ENCODE measurements at regions not wholly inside any gene's neighbourhood (a gene's known extent, or its start where the extent isn't known, plus 50 kb on each side); places are given as distances from the start of the nearest gene placed in this dataset.
"Not testable (repeated sequence)": the region's sequence is repeated elsewhere in the genome, so short reads cannot be mapped to it uniquely, and the experiment has no call there.

GRCh38 chr13:44680746-44681355 is 104.7 kb upstream of the TSC22D1 start:
- H3K9me3 ChIP-seq (ENCODE audit: control insufficient read depth, insufficient read depth, low read length): no peaks in the 10 kb centered on the region
- no peak overlapping the region for H3K4me3 ChIP-seq (ENCODE audit: low read depth, low read length)
- H3K9ac ChIP-seq (ENCODE audit: low read depth, low read length): no peak overlapping the region
- no peak overlapping the region for H3K27ac ChIP-seq (ENCODE audit: low read depth, low read length)
- no peaks in the 10 kb centered on the region for H3K4me1 ChIP-seq (ENCODE audit: control insufficient read depth, insufficient read depth, low read length)
- H3K27me3 ChIP-seq (ENCODE audit: control insufficient read depth, insufficient read depth, low read length): no peaks in the 10 kb centered on the region
- H3K36me3 ChIP-seq (ENCODE audit: control insufficient read depth, insufficient read depth, low read length): no peaks in the 10 kb centered on the region

- H3K27ac ChIP-seq (ENCODE audit: low read depth, low read length): no peak overlapping the region
- no peaks in the 10 kb centered on the region for H3K9me3 ChIP-seq (ENCODE audit: control insufficient read depth, insufficient read depth, low read length)
- no peaks in the 10 kb centered on the region for H3K27me3 ChIP-seq (ENCODE audit: control insufficient read depth, insufficient read depth, low read length)
- no peak overlapping the region for H3K4me3 ChIP-seq (ENCODE audit: low read depth, low read length)
- no peaks in the 10 kb centered on the region for H3K36me3 ChIP-seq (ENCODE audit: control insufficient read depth, insufficient read depth, low read length)
- no peaks in the 10 kb centered on the region for H3K4me1 ChIP-seq (ENCODE audit: control insufficient read depth, insufficient read depth, low read length)
- no peak overlapping the region for H3K9ac ChIP-seq (ENCODE audit: low read depth, low read length)
Observed at GRCh38 chr13:44679597-44679996, 103.5 kb upstream of the TSC22D1 start.

- Histone ChIP-seq H3K9me3 (ENCODE audit: control insufficient read depth, insufficient read depth, low read length) (no peaks in the 10 kb centered on the region), H3K36me3 (ENCODE audit: control insufficient read depth, insufficient read depth, low read length) (no peaks in the 10 kb centered on the region), H3K4me3 (ENCODE audit: low read depth, low read length) (no peak overlapping the region), H3K27ac (ENCODE audit: low read depth, low read length) (no peak overlapping the region), H3K27me3 (ENCODE audit: control insufficient read depth, insufficient read depth, low read length) (no peaks in the 10 kb centered on the region), H3K4me1 (ENCODE audit: control insufficient read depth, insufficient read depth, low read length) (no peaks in the 10 kb centered on the region), H3K9ac (ENCODE audit: low read depth, low read length) (no peak overlapping the region)
Observed at GRCh38 chr13:44678197-44678596, 102.1 kb upstream of the TSC22D1 start.

- no peaks in the 10 kb centered on the region for H3K9me3 ChIP-seq (ENCODE audit: control insufficient read depth, insufficient read depth, low read length)
- H3K36me3 ChIP-seq (ENCODE audit: control insufficient read depth, insufficient read depth, low read length): no peaks in the 10 kb centered on the region
- no peaks in the 10 kb centered on the region for H3K27me3 ChIP-seq (ENCODE audit: control insufficient read depth, insufficient read depth, low read length)
Observed at GRCh38 chr13:44676534-44676933, 100.4 kb upstream of the TSC22D1 start.

GRCh38 chr13:44669534-44669933 is 93.4 kb upstream of the TSC22D1 start:
- Histone ChIP-seq H3K9me3 (ENCODE audit: control insufficient read depth, insufficient read depth, low read length) (no peaks in the 10 kb centered on the region), H3K4me3 (ENCODE audit: low read depth, low read length) (no peak overlapping the region), H3K27ac (ENCODE audit: low read depth, low read length) (no peak overlapping the region), H3K4me1 (ENCODE audit: control insufficient read depth, insufficient read depth, low read length) (peaks cover 8% of the 10 kb centered on the region), H3K27me3 (ENCODE audit: control insufficient read depth, insufficient read depth, low read length) (no peaks in the 10 kb centered on the region), H3K9ac (ENCODE audit: low read depth, low read length) (no peak overlapping the region), H3K36me3 (ENCODE audit: control insufficient read depth, insufficient read depth, low read length) (no peaks in the 10 kb centered on the region)

More at GRCh38 chr13:44676534-44676933, 100.4 kb upstream of the TSC22D1 start:
- no peaks in the 10 kb centered on the region for H3K4me1 ChIP-seq (ENCODE audit: control insufficient read depth, insufficient read depth, low read length)
- no peak overlapping the region for H3K9ac ChIP-seq (ENCODE audit: low read depth, low read length)
- H3K27ac ChIP-seq (ENCODE audit: low read depth, low read length): no peak overlapping the region
- H3K4me3 ChIP-seq (ENCODE audit: low read depth, low read length): no peak overlapping the region

- Histone ChIP-seq H3K4me1 (ENCODE audit: control insufficient read depth, insufficient read depth, low read length) (peaks cover 16% of the 10 kb centered on the region), H3K27ac (ENCODE audit: low read depth, low read length) (no peak overlapping the region), H3K27me3 (ENCODE audit: control insufficient read depth, insufficient read depth, low read length) (no peaks in the 10 kb centered on the region), H3K9ac (ENCODE audit: low read depth, low read length) (no peak overlapping the region), H3K9me3 (ENCODE audit: control insufficient read depth, insufficient read depth, low read length) (no peaks in the 10 kb centered on the region), H3K36me3 (ENCODE audit: control insufficient read depth, insufficient read depth, low read length) (no peaks in the 10 kb centered on the region), H3K4me3 (ENCODE audit: low read depth, low read length) (no peak overlapping the region)
Observed at GRCh38 chr13:44668688-44669087, 92.6 kb upstream of the TSC22D1 start.

GRCh38 chr13:44667943-44668342 is 91.8 kb upstream of the TSC22D1 start:
- no peaks in the 10 kb centered on the region for H3K36me3 ChIP-seq (ENCODE audit: control insufficient read depth, insufficient read depth, low read length)
- H3K9ac ChIP-seq (ENCODE audit: low read depth, low read length): no peak overlapping the region
- H3K4me3 ChIP-seq (ENCODE audit: low read depth, low read length): no peak overlapping the region
- H3K27ac ChIP-seq (ENCODE audit: low read depth, low read length): no peak overlapping the region
- H3K4me1 ChIP-seq (ENCODE audit: control insufficient read depth, insufficient read depth, low read length): peaks cover 17% of the 10 kb centered on the region
- no peaks in the 10 kb centered on the region for H3K27me3 ChIP-seq (ENCODE audit: control insufficient read depth, insufficient read depth, low read length)
- H3K9me3 ChIP-seq (ENCODE audit: control insufficient read depth, insufficient read depth, low read length): no peaks in the 10 kb centered on the region

GRCh38 chr13:44666538-44666937 is 90.4 kb upstream of the TSC22D1 start:
- H3K27me3 ChIP-seq (ENCODE audit: control insufficient read depth, insufficient read depth, low read length); H3K9me3 ChIP-seq (ENCODE audit: control insufficient read depth, insufficient read depth, low read length); H3K4me3 ChIP-seq (ENCODE audit: low read depth, low read length); H3K36me3 ChIP-seq (ENCODE audit: control insufficient read depth, insufficient read depth, low read length); H3K27ac ChIP-seq (ENCODE audit: low read depth, low read length); H3K9ac ChIP-seq (ENCODE audit: low read depth, low read length): not testable (repeated sequence)
- H3K4me1 ChIP-seq (ENCODE audit: control insufficient read depth, insufficient read depth, low read length): peaks cover 17% of the 10 kb centered on the region

- no peaks in the 10 kb centered on the region for H3K36me3 ChIP-seq (ENCODE audit: control insufficient read depth, insufficient read depth, low read length)
- no peaks in the 10 kb centered on the region for H3K9me3 ChIP-seq (ENCODE audit: control insufficient read depth, insufficient read depth, low read length)
- no peaks in the 10 kb centered on the region for H3K27me3 ChIP-seq (ENCODE audit: control insufficient read depth, insufficient read depth, low read length)
- H3K4me1 ChIP-seq (ENCODE audit: control insufficient read depth, insufficient read depth, low read length): peaks cover 17% of the 10 kb centered on the region
- H3K27ac ChIP-seq (ENCODE audit: low read depth, low read length): peak overlapping the region; percentile 42
- peak overlapping the region; percentile 38; the same call in 1 of the 2 replicates for H3K9ac ChIP-seq (ENCODE audit: low read depth, low read length)
- H3K4me3 ChIP-seq (ENCODE audit: low read depth, low read length): no peak overlapping the region
Observed at GRCh38 chr13:44664308-44664707, 88.2 kb upstream of the TSC22D1 start.

- Histone ChIP-seq H3K9ac (ENCODE audit: low read depth, low read length) (no peak overlapping the region), H3K9me3 (ENCODE audit: control insufficient read depth, insufficient read depth, low read length) (no peaks in the 10 kb centered on the region), H3K4me1 (ENCODE audit: control insufficient read depth, insufficient read depth, low read length) (peaks cover 17% of the 10 kb centered on the region), H3K27me3 (ENCODE audit: control insufficient read depth, insufficient read depth, low read length) (no peaks in the 10 kb centered on the region), H3K4me3 (ENCODE audit: low read depth, low read length) (no peak overlapping the region), H3K36me3 (ENCODE audit: control insufficient read depth, insufficient read depth, low read length) (no peaks in the 10 kb centered on the region), H3K27ac (ENCODE audit: low read depth, low read length) (no peak overlapping the region)
Observed at GRCh38 chr13:44662515-44662914, 86.4 kb upstream of the TSC22D1 start.

- Histone ChIP-seq H3K9me3 (ENCODE audit: control insufficient read depth, insufficient read depth, low read length) (no peaks in the 10 kb centered on the region), H3K27me3 (ENCODE audit: control insufficient read depth, insufficient read depth, low read length) (no peaks in the 10 kb centered on the region), H3K27ac (ENCODE audit: low read depth, low read length) (no peak overlapping the region), H3K4me3 (ENCODE audit: low read depth, low read length) (no peak overlapping the region), H3K9ac (ENCODE audit: low read depth, low read length) (no peak overlapping the region), H3K4me1 (ENCODE audit: control insufficient read depth, insufficient read depth, low read length) (peaks cover 17% of the 10 kb centered on the region), H3K36me3 (ENCODE audit: control insufficient read depth, insufficient read depth, low read length) (no peaks in the 10 kb centered on the region)
Observed at GRCh38 chr13:44661936-44662335, 85.8 kb upstream of the TSC22D1 start.

All from HUES48 (cell line).